Neuronal stem cell (in vitro differentiated cells): ENCODE measurements at regions not wholly inside any gene's neighbourhood (a gene's known extent, or its start where the extent isn't known, plus 50 kb on each side); places are given as distances from the start of the nearest gene placed in this dataset.

Experiments used
- DNase-seq: peaks from one replicate; pipeline ENCODE4 v3.0.0-alpha.2; 2013; ENCODE audit warnings: low spot score
- H2AFZ ChIP-seq: one replicate; pipeline ENCODE4 v1.6.1; 2013; ENCODE audit warnings: mild to moderate bottlenecking, low read length, inconsistent platforms
- H2AK5ac ChIP-seq: 2 replicates; pipeline ENCODE4 v1.6.1; 2013; ENCODE audit warnings: low read depth, mild to moderate bottlenecking, inconsistent platforms, low read length, moderate library complexity, mixed read lengths
- H2BK120ac ChIP-seq: 2 replicates; pipeline ENCODE4 v1.6.1; 2013; ENCODE audit warnings: low read depth, mild to moderate bottlenecking, inconsistent platforms, low read length, moderate library complexity, mixed read lengths
- H2BK12ac ChIP-seq: one replicate; pipeline ENCODE4 v1.6.1; 2013; ENCODE audit warnings: low read length, inconsistent platforms
- H2BK15ac ChIP-seq: 2 replicates; pipeline ENCODE4 v1.6.1; 2013; ENCODE audit warnings: mild to moderate bottlenecking, low read length, inconsistent platforms, mixed read lengths
- H2BK5ac ChIP-seq: one replicate; pipeline ENCODE4 v1.6.1; 2013; ENCODE audit warnings: inconsistent platforms, mild to moderate bottlenecking, low read length, moderate library complexity
- H3K14ac ChIP-seq: one replicate; pipeline ENCODE4 v1.6.1; 2013; ENCODE audit warnings: low read length, inconsistent platforms
- H3K18ac ChIP-seq: 2 replicates; pipeline ENCODE4 v1.6.1; 2013; ENCODE audit warnings: low read length, inconsistent platforms
- H3K23ac ChIP-seq: 2 replicates; pipeline ENCODE4 v1.6.1; 2013; ENCODE audit warnings: low read depth, mild to moderate bottlenecking, mixed read lengths, low read length, inconsistent platforms; ENCODE audit not compliant: poor library complexity
- H3K27ac ChIP-seq: replicated peaks from 3 replicates; pipeline ENCODE4 v1.5.1; 2013; ENCODE audit warnings: low read length, inconsistent platforms
- H3K27me3 ChIP-seq, 3 experiments: 2 replicates each; pipeline ENCODE4 v1.6.1; 2013; ENCODE audit warnings: low read length in 3 of 3, mild to moderate bottlenecking in 2 of 3, inconsistent platforms in 1 of 3, low read depth in 1 of 3, mixed read lengths in 1 of 3, moderate library complexity in 1 of 3; ENCODE audit not compliant: control insufficient read depth in 3 of 3, insufficient read depth in 3 of 3
- H3K36me3 ChIP-seq, 2 donors: replicated peaks in 1 of 2; 2 replicates each; pipeline ENCODE4 v1.6.1; 2013; ENCODE audit warnings: low read length in 2 of 2; ENCODE audit not compliant: control insufficient read depth in 2 of 2, insufficient read depth in 2 of 2
- H3K4ac ChIP-seq: 2 replicates; pipeline ENCODE4 v1.6.1; 2013; ENCODE audit warnings: inconsistent platforms, mild to moderate bottlenecking, low read length, moderate library complexity
- H3K4me1 ChIP-seq, 2 donors: 1 replicate in 1 of 2; 2 replicates in 1 of 2; pipeline ENCODE4 v1.6.1; 2013; ENCODE audit warnings: low read length in 2 of 2, low read depth in 1 of 2; ENCODE audit not compliant: control insufficient read depth in 2 of 2, insufficient read depth in 1 of 2
- H3K4me2 ChIP-seq: one replicate; pipeline ENCODE4 v1.6.1; 2013; ENCODE audit warnings: mild to moderate bottlenecking, low read length, inconsistent platforms; ENCODE audit not compliant: insufficient read depth, poor library complexity, severe bottlenecking
- H3K4me3 ChIP-seq, 2 donors: 2 replicates each; pipeline ENCODE4 v1.5.1; 2013; ENCODE audit warnings: low read length in 2 of 2, mild to moderate bottlenecking in 2 of 2, inconsistent platforms in 1 of 2, moderate library complexity in 1 of 2
- H3K79me1 ChIP-seq: one replicate; pipeline ENCODE4 v1.6.1; 2013; ENCODE audit warnings: low read depth, mild to moderate bottlenecking, inconsistent platforms, low read length, moderate library complexity
- H3K9ac ChIP-seq: one replicate; pipeline ENCODE4 v1.6.1; 2013; ENCODE audit warnings: mild to moderate bottlenecking, low read depth, low read length, inconsistent platforms; ENCODE audit not compliant: poor library complexity
- H3K9me3 ChIP-seq, 2 donors: replicated peaks in 1 of 2; 2 replicates each; pipeline versions ENCODE3 to v1.6.1; 2013; ENCODE audit warnings: low read length in 2 of 2, mild to moderate bottlenecking in 2 of 2, inconsistent platforms in 1 of 2, low read depth in 1 of 2, mixed read lengths in 1 of 2, moderate library complexity in 1 of 2; ENCODE audit not compliant: control insufficient read depth in 2 of 2, insufficient read depth in 1 of 2
- H4K8ac ChIP-seq: one replicate; pipeline ENCODE4 v1.6.1; 2013; ENCODE audit warnings: low read depth, mild to moderate bottlenecking, inconsistent platforms, low read length, moderate library complexity
- H4K91ac ChIP-seq: one replicate; pipeline ENCODE4 v1.6.1; 2013; ENCODE audit warnings: low read length, low read depth, mild to moderate bottlenecking, inconsistent platforms; ENCODE audit not compliant: poor library complexity
- WGBS, 2 donors: extraction: QIAGEN DNeasy Blood & Tissue Kit; methylation state at CpG; one replicate each; pipeline ENCODE4 v1.1.7; 2013; ENCODE audit warnings: missing lambda C conversion rate in 2 of 2, mixed read lengths in 1 of 2; ENCODE audit not compliant: insufficient read length in 2 of 2, insufficient replicate concordance in 1 of 2; ENCODE audit errors: extremely low coverage in 2 of 2; 5-methylcytosine and 5-hydroxymethylcytosine counted together

- H3K27ac ChIP-seq = no peak overlapping the region
- peak overlapping the region; percentile 84 for H3K14ac ChIP-seq
- H3K36me3 ChIP-seq = no peaks in the 10 kb centered on the region
- H2AFZ ChIP-seq = no peak overlapping the region
- H3K9me3 ChIP-seq = peaks cover 0 to 9% of the 10 kb centered on the region in 2 donors
- peak overlapping the region; percentile 67 for H2BK15ac ChIP-seq
- peaks cover 6 to 17% of the 10 kb centered on the region in 2 donors for H3K4me1 ChIP-seq
- no CpG with 5 or more reads among the region's 18 CpGs for WGBS, 2 donors
- peaks cover 0 to 29% (median 12%) of the 10 kb centered on the region in 3 experiments for H3K27me3 ChIP-seq
- peak overlapping the region; percentile 77 for H3K9ac ChIP-seq
- H3K4me2 ChIP-seq = no peak overlapping the region
- DNase-seq = no peak
- peak overlapping the region in 1 of 2 donors; percentile 55 for H3K4me3 ChIP-seq
- peak overlapping the region; percentile 82 for H4K8ac ChIP-seq
- H4K91ac ChIP-seq = no peak overlapping the region
- H2BK120ac ChIP-seq = peak overlapping the region; percentile 36
- no peak overlapping the region for H2BK5ac ChIP-seq
- H3K4ac ChIP-seq = peak overlapping the region; percentile 17
- peak overlapping the region; percentile 84 for H2AK5ac ChIP-seq
- no peaks in the 10 kb centered on the region for H3K79me1 ChIP-seq
- H2BK12ac ChIP-seq = no peak overlapping the region
- peak overlapping the region; percentile 96 for H3K23ac ChIP-seq
- peak overlapping the region; percentile 89 for H3K18ac ChIP-seq
Observed at GRCh38 chr10:131730771-131731497, 169.9 kb upstream of the PPP2R2D start.

DNA sequence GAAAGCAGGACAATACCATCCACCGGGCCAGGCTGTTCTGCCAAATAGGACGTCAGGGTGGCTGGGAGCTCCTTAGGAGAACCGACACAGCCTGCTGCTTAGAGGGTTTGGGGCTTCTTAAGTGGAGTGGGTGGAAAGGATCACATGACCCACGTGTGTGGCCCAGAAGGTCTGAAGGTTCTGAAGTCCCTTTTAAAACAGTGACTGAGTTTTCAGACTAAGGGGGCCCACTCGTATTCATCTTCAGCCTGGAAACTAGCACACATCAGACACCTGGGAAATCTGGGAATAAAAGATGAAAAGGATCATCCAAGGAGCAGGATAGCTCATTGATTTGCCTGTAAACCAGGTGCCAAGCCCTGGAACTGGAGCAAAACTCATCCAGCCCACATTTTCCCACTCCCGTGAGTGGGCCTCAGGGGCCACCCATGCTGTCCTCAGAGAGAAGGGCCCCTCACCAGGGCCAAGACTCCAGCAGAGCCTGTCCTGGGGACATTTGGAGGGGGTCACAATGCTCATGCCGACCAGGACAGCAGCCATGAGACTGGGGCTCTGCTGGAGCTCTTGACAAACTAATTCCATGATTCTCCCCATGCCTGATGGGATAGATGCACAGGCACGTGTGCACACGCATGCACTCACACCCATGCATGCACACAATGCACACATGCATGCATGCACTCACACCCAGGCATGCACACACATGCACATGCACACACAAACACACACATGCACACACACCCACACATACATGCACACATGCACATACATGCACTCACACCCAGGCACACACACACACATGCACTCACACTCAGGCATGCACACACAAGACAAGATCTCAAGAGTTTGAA is 168.8 kb upstream of the PPP2R2D start:
- H3K27me3 ChIP-seq = peaks cover 0 to 27% (median 12%) of the 10 kb centered on the region in 3 experiments
- peak overlapping the region in 1 of 2 donors; percentile 76 for H3K4me3 ChIP-seq
- H3K27ac ChIP-seq = no peak overlapping the region
- H2AK5ac ChIP-seq = peak overlapping the region; percentile 7
- no peak overlapping the region for H2BK15ac ChIP-seq
- no CpG with 5 or more reads among the region's 9 CpGs for WGBS, 2 donors
- peak overlapping the region; percentile 65 for H3K23ac ChIP-seq
- H4K91ac ChIP-seq = no peak overlapping the region
- peak overlapping the region; percentile 97 for H3K4ac ChIP-seq
- H3K9me3 ChIP-seq = peaks cover 0 to 9% of the 10 kb centered on the region in 2 donors
- H3K9ac ChIP-seq = peak overlapping the region; percentile 70
- H3K14ac ChIP-seq = peak overlapping the region; percentile 89
- no peaks in the 10 kb centered on the region for H3K79me1 ChIP-seq
- H3K18ac ChIP-seq = peak overlapping the region; percentile 65
- no peak overlapping the region for H2AFZ ChIP-seq
- H2BK5ac ChIP-seq = no peak overlapping the region
- H2BK12ac ChIP-seq = peak overlapping the region; percentile 7
- no peak overlapping the region for H4K8ac ChIP-seq
- H3K36me3 ChIP-seq = no peaks in the 10 kb centered on the region
- peaks cover 0 to 9% of the 10 kb centered on the region in 2 donors for H3K4me1 ChIP-seq
- H3K4me2 ChIP-seq = no peak overlapping the region
- DNase-seq = no peak
- H2BK120ac ChIP-seq = no peak overlapping the region

DNA sequence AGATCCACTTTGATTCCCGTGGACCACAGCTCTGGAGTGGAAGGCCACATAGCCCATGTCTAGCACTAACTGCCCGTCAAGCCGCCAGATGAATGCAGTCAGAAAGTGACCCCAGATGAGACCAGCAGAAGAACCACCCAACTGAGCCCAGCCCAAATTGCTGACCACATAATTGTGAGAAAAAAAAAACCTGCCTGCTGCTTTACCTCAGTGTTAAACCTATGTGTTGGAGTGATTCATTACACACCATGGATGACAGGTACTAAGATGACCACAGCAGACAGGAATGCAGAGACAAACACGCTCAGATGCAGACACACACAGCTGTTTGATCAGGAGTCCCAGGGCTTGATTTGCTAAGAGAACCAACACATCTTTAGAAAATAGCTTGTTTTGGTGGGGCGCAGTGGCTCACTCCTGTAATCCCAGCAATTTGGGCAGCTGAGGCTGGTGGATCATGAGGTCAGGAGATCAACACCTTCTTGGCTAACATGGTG is 168.1 kb upstream of the PPP2R2D start:
- Histone ChIP-seq H2AK5ac (peak overlapping the region; percentile 7), H4K8ac (no peak overlapping the region)

More for the DNA sequence above, 168.1 kb upstream of the PPP2R2D start:
- H3K4me3 ChIP-seq = peak overlapping the region in 1 of 2 donors; percentile 76
- peak overlapping the region; percentile 65 for H3K23ac ChIP-seq
- no peak overlapping the region for H3K9ac ChIP-seq
- H3K18ac ChIP-seq = peak overlapping the region; percentile 65
- H3K14ac ChIP-seq = no peak overlapping the region
- H3K9me3 ChIP-seq = peaks cover 0 to 9% of the 10 kb centered on the region in 2 donors
- H3K4me1 ChIP-seq = peaks cover 0 to 9% of the 10 kb centered on the region in 2 donors
- H2BK5ac ChIP-seq = no peak overlapping the region
- H3K27me3 ChIP-seq = peaks cover 0 to 24% (median 8%) of the 10 kb centered on the region in 3 experiments
- no peak overlapping the region for H2BK120ac ChIP-seq
- H3K27ac ChIP-seq = no peak overlapping the region
- no peaks in the 10 kb centered on the region for H3K79me1 ChIP-seq
- no peaks in the 10 kb centered on the region for H3K36me3 ChIP-seq
- no CpG with 5 or more reads among the region's 5 CpGs for WGBS, 2 donors
- H3K4me2 ChIP-seq = no peak overlapping the region
- no peak for DNase-seq
- no peak overlapping the region for H4K91ac ChIP-seq
- no peak overlapping the region for H2AFZ ChIP-seq
- no peak overlapping the region for H2BK12ac ChIP-seq
- no peak overlapping the region for H2BK15ac ChIP-seq
- peak overlapping the region; percentile 97 for H3K4ac ChIP-seq
